IMR-90 (cell line): ENCODE measurements at regions not wholly inside any gene's neighbourhood (a gene's known extent, or its start where the extent isn't known, plus 50 kb on each side); places are given as distances from the start of the nearest gene placed in this dataset.

Experiments
- ATAC-seq: fragments of 200-7000 bp; cut with Tn5 transposase; 2 replicates; pipeline ENCODE4 v1.9.1; 2020; ENCODE audit warnings: low read depth, mild to moderate bottlenecking, moderate library complexity
- BruUV-seq: library from RNA; stranded (reverse); fragments of 400-500 nt; replicated peaks from 2 replicates; lab custom pipeline; 2021; lab: Mats Ljungman, UMichigan
- CTCF ChIA-PET: fragments of 300-600 bp; formaldehyde crosslinking; extraction: SDS; loops from one replicate; lab custom pipeline; 2021; ENCODE audit warnings: antibody characterized with exemption; lab: Yijun Ruan, JAX
- POLR2A ChIA-PET: fragments of 300-600 bp; sonication (Branson Sonifier 250); formaldehyde crosslinking; loops from one replicate; lab custom pipeline; 2022; ENCODE audit warnings: antibody characterized with exemption; ENCODE audit not compliant: unreplicated experiment; lab: Charles Lee
- DNase-seq: peaks from one replicate; pipeline ENCODE4 v3.0.0; 2013
- H2AFZ ChIP-seq: replicated peaks from 2 replicates; pipeline ENCODE3; 2013; ENCODE audit warnings: low read length, mild to moderate bottlenecking; ENCODE audit not compliant: poor library complexity
- H2AK5ac ChIP-seq: 2 replicates; pipeline ENCODE4 v1.6.1; 2013; ENCODE audit warnings: low read depth, low read length, inconsistent platforms
- H2AK9ac ChIP-seq: replicated peaks from 2 replicates; pipeline ENCODE3; 2013; ENCODE audit warnings: mild to moderate bottlenecking, low read depth, low read length, moderate library complexity; ENCODE audit not compliant: poor library complexity
- H2BK120ac ChIP-seq: 2 replicates; pipeline ENCODE4 v1.6.1; 2013; ENCODE audit warnings: low read depth, low read length, inconsistent platforms
- H2BK15ac ChIP-seq: 3 replicates; pipeline ENCODE4 v1.6.1; 2013; ENCODE audit warnings: low read depth, low read length, inconsistent platforms
- H2BK20ac ChIP-seq: 2 replicates; pipeline ENCODE4 v1.6.1; 2013; ENCODE audit warnings: low read depth, mild to moderate bottlenecking, inconsistent platforms, low read length, moderate library complexity
- H2BK5ac ChIP-seq: 2 replicates; pipeline ENCODE4 v1.6.1; 2013; ENCODE audit warnings: mild to moderate bottlenecking, low read depth, low read length, inconsistent platforms; ENCODE audit not compliant: poor library complexity, severe bottlenecking
- H3K14ac ChIP-seq: replicated peaks from 2 replicates; pipeline ENCODE4 v1.6.1; 2013; ENCODE audit warnings: low read depth, low read length, inconsistent platforms
- H3K18ac ChIP-seq: 2 replicates; pipeline ENCODE4 v1.6.1; 2013; ENCODE audit warnings: low read depth, low read length, control low read depth
- H3K23ac ChIP-seq: 2 replicates; pipeline ENCODE4 v1.6.1; 2013; ENCODE audit warnings: low read depth, low read length, inconsistent platforms
- H3K27ac ChIP-seq: 2 replicates; pipeline ENCODE4 v1.5.1; 2013; ENCODE audit warnings: mild to moderate bottlenecking, control low read depth, low read length; ENCODE audit not compliant: insufficient read depth
- H3K27me3 ChIP-seq: 2 replicates; pipeline ENCODE4 v1.6.1; 2013; ENCODE audit warnings: low read length; ENCODE audit not compliant: control insufficient read depth, insufficient read depth
- H3K36me3 ChIP-seq: 2 replicates; pipeline ENCODE4 v1.6.1; 2013; ENCODE audit warnings: low read length, mixed read lengths; ENCODE audit not compliant: control insufficient read depth, insufficient read depth
- H3K4ac ChIP-seq: 2 replicates; pipeline ENCODE4 v1.6.1; 2013; ENCODE audit warnings: low read depth, low read length, inconsistent platforms
- H3K4me1 ChIP-seq: 2 replicates; pipeline ENCODE4 v1.6.1; 2013; ENCODE audit warnings: low read length, mixed read lengths; ENCODE audit not compliant: control insufficient read depth, insufficient read depth
- H3K4me2 ChIP-seq: 2 replicates; pipeline ENCODE4 v1.6.1; 2013; ENCODE audit warnings: low read depth, mild to moderate bottlenecking, control low read depth, low read length, moderate library complexity
- H3K4me3 ChIP-seq: 2 replicates; pipeline ENCODE4 v1.5.1; 2013; ENCODE audit warnings: low read depth, mild to moderate bottlenecking, control low read depth, low read length, moderate library complexity; ENCODE audit not compliant: insufficient read depth
- H3K56ac ChIP-seq: 2 replicates; pipeline ENCODE4 v1.6.1; 2013; ENCODE audit warnings: low read length, inconsistent platforms; ENCODE audit not compliant: insufficient read depth; ENCODE audit errors: extremely low read depth
- H3K79me1 ChIP-seq, 2 experiments: 2 replicates each; pipeline ENCODE4 v1.6.1; 2013; ENCODE audit warnings: low read length in 2 of 2, inconsistent platforms in 1 of 2, low read depth in 1 of 2
- H3K9ac ChIP-seq: 2 replicates; pipeline ENCODE4 v1.6.1; 2013; ENCODE audit warnings: low read depth, low read length, control low read depth
- H3K9me1 ChIP-seq: 2 replicates; pipeline ENCODE4 v1.6.1; 2013; ENCODE audit warnings: low read length, inconsistent platforms; ENCODE audit not compliant: insufficient read depth
- H3K9me3 ChIP-seq: 2 replicates; pipeline ENCODE4 v1.6.1; 2013; ENCODE audit warnings: low read length; ENCODE audit not compliant: control insufficient read depth, insufficient read depth
- H4K20me1 ChIP-seq: 2 replicates; pipeline ENCODE4 v1.6.1; 2013; ENCODE audit warnings: low read length, inconsistent platforms; ENCODE audit not compliant: insufficient read depth
- H4K5ac ChIP-seq: 2 replicates; pipeline ENCODE4 v1.6.1; 2013; ENCODE audit warnings: mild to moderate bottlenecking, low read depth, low read length, control low read depth
- H4K8ac ChIP-seq, 2 experiments: 2 replicates each; pipeline ENCODE4 v1.6.1; 2013; ENCODE audit warnings: low read depth in 2 of 2, low read length in 2 of 2, control low read depth in 1 of 2, inconsistent platforms in 1 of 2
- H4K91ac ChIP-seq: 2 replicates; pipeline ENCODE4 v1.6.1; 2013; ENCODE audit warnings: low read depth, low read length, inconsistent platforms; ENCODE audit not compliant: insufficient read depth
- BHLHE40 ChIP-seq: fragments of 150-350 bp; IDR thresholded peaks from 2 replicates; pipeline ENCODE4 v1.6.1; 2016; ENCODE audit warnings: mild to moderate bottlenecking, low read depth, low read length
- CEBPB ChIP-seq: IDR thresholded peaks from 2 replicates; pipeline ENCODE4 v1.6.1; 2012; ENCODE audit warnings: low read depth, low read length, improper control_type of control experiment
- CHD1 ChIP-seq: IDR thresholded peaks from 2 replicates; pipeline ENCODE4 v1.6.1; 2012; ENCODE audit warnings: low read depth, low read length, improper control_type of control experiment
- CTCF ChIP-seq: conservative IDR thresholded peaks from 2 replicates; pipeline ENCODE4 v1.5.1; 2012; ENCODE audit warnings: mild to moderate bottlenecking, low read depth, low read length, improper control_type of control experiment
- MAFK ChIP-seq: IDR thresholded peaks from 2 replicates; pipeline ENCODE4 v1.6.1; 2012; ENCODE audit warnings: low read depth, low read length, improper control_type of control experiment
- MAZ ChIP-seq: IDR thresholded peaks from 2 replicates; pipeline ENCODE4 v1.6.1; 2012; ENCODE audit warnings: low read depth, mild to moderate bottlenecking, low read length, improper control_type of control experiment, moderate library complexity, borderline replicate concordance
- MXI1 ChIP-seq: IDR thresholded peaks from 2 replicates; pipeline ENCODE4 v1.6.1; 2012; ENCODE audit warnings: low read depth, mild to moderate bottlenecking, low read length, moderate library complexity, borderline replicate concordance
- NFE2L2 ChIP-seq: fragments of 150-350 bp; IDR thresholded peaks from 2 replicates; pipeline ENCODE4 v1.6.1; 2016; ENCODE audit warnings: low read depth, mild to moderate bottlenecking, low read length
- RAD21 ChIP-seq: IDR thresholded peaks from 2 replicates; pipeline ENCODE4 v1.6.1; 2012; ENCODE audit warnings: low read length, improper control_type of control experiment
- RCOR1 ChIP-seq: IDR thresholded peaks from 2 replicates; pipeline ENCODE4 v1.6.1; 2012; ENCODE audit warnings: mild to moderate bottlenecking, low read length, improper control_type of control experiment; ENCODE audit not compliant: insufficient replicate concordance
- SMC3 ChIP-seq: fragments of 150-350 bp; IDR thresholded peaks from 2 replicates; pipeline ENCODE4 v1.6.1; 2016; ENCODE audit warnings: low read depth, mild to moderate bottlenecking, antibody characterized with exemption, low read length, moderate library complexity
- USF2 ChIP-seq: fragments of 150-350 bp; IDR thresholded peaks from 2 replicates; pipeline ENCODE4 v1.6.1; 2017; ENCODE audit warnings: mild to moderate bottlenecking, antibody characterized with exemption, low read length, low read depth
- WGBS, 2 experiments: methylation state at CpG; one replicate each; pipeline versions ENCODE4 v1.1.5 to v1.1.7; 2013; ENCODE audit warnings: missing lambda C conversion rate in 2 of 2; ENCODE audit not compliant: insufficient read length in 1 of 2; ENCODE audit errors: extremely low coverage in 2 of 2; 5-methylcytosine and 5-hydroxymethylcytosine counted together
- dilution Hi-C: fragments of 300-500 bp; cut with HindIII; formaldehyde crosslinking; loops from one replicate; pipeline ENCODE4 v1.14.3; 2018; ENCODE audit warnings: low sequenced_read_pairs; ENCODE audit not compliant: unreplicated experiment
- in situ Hi-C: fragments of 300-500 bp; cut with MboI; formaldehyde crosslinking; loops from 3 replicates; pipeline ENCODE4 v1.14.3; 2019; ENCODE audit warnings: low sequenced_read_pairs, inconsistent platforms, mixed read lengths
- intact Hi-C: fragments of 100-400 bp; cut with micrococcal nuclease; formaldehyde crosslinking; loops from 2 replicates; pipeline ENCODE4 v1.10.0; 2022
- TF ChIP-seq, protein P1 (sequence below): fragments of 150-350 bp; IDR thresholded peaks from 2 replicates; pipeline ENCODE4 v1.6.1; 2016; ENCODE audit warnings: low read depth, mild to moderate bottlenecking, low read length, moderate library complexity, borderline replicate concordance

GRCh38 chr3:132242790-132243189, 74.4 kb upstream of the ACP3 start:
- H4K5ac ChIP-seq = no peak overlapping the region
- POLR2A ChIA-PET = no interaction called here
- no peak overlapping the region for H3K56ac ChIP-seq
- no peak overlapping the region for H3K23ac ChIP-seq
- intact Hi-C loops (no loop called here), dilution Hi-C loops (no loop called here), in situ Hi-C loops (no loop called here)
- no peak overlapping the region for H2AFZ ChIP-seq
- CTCF ChIA-PET = interaction anchor here (0.7 kb wide), 1 partner anchor 9 kb away, joined by 4 read pairs; no protein-coding TSS in a partner anchor
- H2BK20ac ChIP-seq = no peak overlapping the region
- H3K4ac ChIP-seq = no peak overlapping the region
- no peak overlapping the region for H4K8ac ChIP-seq
- peaks cover 4% of the 10 kb centered on the region; the same call in 1 of the 2 replicates for H3K27me3 ChIP-seq
- ATAC-seq (no peak), DNase-seq (no peak)
- H4K91ac ChIP-seq = no peak overlapping the region
- H3K79me1 ChIP-seq = no peaks in the 10 kb centered on the region
- no peak overlapping the region for H3K9ac ChIP-seq
- H3K36me3 ChIP-seq = no peaks in the 10 kb centered on the region
- BruUV-seq = no TSS peak
- no peak overlapping the region for H3K14ac ChIP-seq
- no CpG with 5 or more reads among the region's 3 CpGs for WGBS, 2 experiments
- no peaks in the 10 kb centered on the region for H3K9me1 ChIP-seq
- H2AK5ac ChIP-seq = no peak overlapping the region
- H3K9me3 ChIP-seq = no peaks in the 10 kb centered on the region
- TF ChIP-seq CEBPB (no peak), MXI1 (no peak), NFE2L2 (no peak), MAFK (no peak), USF2 (no peak), CTCF (no peak), RCOR1 (no peak), MAZ (no peak), SMC3 (no peak), RAD21 (no peak), BHLHE40 (no peak), CHD1 (no peak)
- TF ChIP-seq, protein P1, sequence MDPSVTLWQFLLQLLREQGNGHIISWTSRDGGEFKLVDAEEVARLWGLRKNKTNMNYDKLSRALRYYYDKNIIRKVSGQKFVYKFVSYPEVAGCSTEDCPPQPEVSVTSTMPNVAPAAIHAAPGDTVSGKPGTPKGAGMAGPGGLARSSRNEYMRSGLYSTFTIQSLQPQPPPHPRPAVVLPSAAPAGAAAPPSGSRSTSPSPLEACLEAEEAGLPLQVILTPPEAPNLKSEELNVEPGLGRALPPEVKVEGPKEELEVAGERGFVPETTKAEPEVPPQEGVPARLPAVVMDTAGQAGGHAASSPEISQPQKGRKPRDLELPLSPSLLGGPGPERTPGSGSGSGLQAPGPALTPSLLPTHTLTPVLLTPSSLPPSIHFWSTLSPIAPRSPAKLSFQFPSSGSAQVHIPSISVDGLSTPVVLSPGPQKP = no peak
- H3K4me3 ChIP-seq = no peak overlapping the region
- H2AK9ac ChIP-seq = no peak overlapping the region
- H2BK120ac ChIP-seq = no peak overlapping the region
- H2BK5ac ChIP-seq = no peak overlapping the region
- no peak overlapping the region for H3K4me2 ChIP-seq
- H3K27ac ChIP-seq = no peak overlapping the region
- H4K20me1 ChIP-seq = no peaks in the 10 kb centered on the region
- no peak overlapping the region for H3K18ac ChIP-seq
- peaks cover 2% of the 10 kb centered on the region; the same call in 1 of the 2 replicates for H3K4me1 ChIP-seq
- H2BK15ac ChIP-seq = no peak overlapping the region
